ENCODE measurements at regions not wholly inside any gene's neighbourhood (a gene's known extent, or its start where the extent isn't known, plus 50 kb on each side); places are given as distances from the start of the nearest gene placed in this dataset.
"Not testable (repeated sequence)": the region's sequence is repeated elsewhere in the genome, so short reads cannot be mapped to it uniquely, and the experiment has no call there.

GRCh38 chr16:9014389-9014788 lies 50.7 kb upstream of the USP7 start:
- no peak for DNase-seq (ENCODE audit: low read depth)

- DNase-seq (ENCODE audit: low read depth): no peak
These were observed 51.8 kb upstream of the USP7 start for GRCh38 chr16:9015489-9015888.

GRCh38 chr16:9016005-9016404 lies 52.3 kb upstream of the USP7 start:
- not testable (repeated sequence) for DNase-seq (ENCODE audit: low read depth)

GRCh38 chr16:9016824-9017223 lies 53.1 kb upstream of the USP7 start:
- DNase-seq (ENCODE audit: low read depth): no peak

GRCh38 chr16:9027070-9027799 lies 63.5 kb upstream of the USP7 start:
- no peak for DNase-seq (ENCODE audit: low read depth)

- not testable (repeated sequence) for DNase-seq (ENCODE audit: low read depth)
These were observed 63.0 kb upstream of the HAPSTR1 start for GRCh38 chr16:9028491-9028890.

GRCh38 chr16:9031107-9031506 lies 60.3 kb upstream of the HAPSTR1 start:
- DNase-seq (ENCODE audit: low read depth): no peak

- DNase-seq (ENCODE audit: low read depth): peak; percentile 63
These were observed 58.2 kb upstream of the HAPSTR1 start for GRCh38 chr16:9033125-9033830.

GRCh38 chr16:9034056-9034455 lies 57.4 kb upstream of the HAPSTR1 start:
- no peak for DNase-seq (ENCODE audit: low read depth)

GRCh38 chr16:9035996-9036395 lies 55.4 kb upstream of the HAPSTR1 start:
- DNase-seq (ENCODE audit: low read depth): no peak

GRCh38 chr16:9039210-9039609 lies 52.2 kb upstream of the HAPSTR1 start:
- peak; percentile 25 for DNase-seq (ENCODE audit: low read depth)

GRCh38 chr16:9040800-9041412 lies 50.5 kb upstream of the HAPSTR1 start:
- DNase-seq (ENCODE audit: low read depth): peak; percentile 23
